Keratinocyte (primary cell): ENCODE measurements at regions not wholly inside any gene's neighbourhood (a gene's known extent, or its start where the extent isn't known, plus 50 kb on each side); places are given as distances from the start of the nearest gene placed in this dataset.
"Not testable (repeated sequence)": the region's sequence is repeated elsewhere in the genome, so short reads cannot be mapped to it uniquely, and the experiment has no call there.

Source experiments
- DNase-seq: peaks from one replicate; pipeline ENCODE4 v3.0.0-alpha.2; 2011; ENCODE audit warnings: low read depth, missing footprints, low spot score
- FAIRE-seq: peaks from 2 replicates; lab custom pipeline; 2011; peaks lifted over from hg19 to GRCh38; lab: Jason Lieb, UNC
- H2AFZ ChIP-seq: 2 replicates; pipeline ENCODE4 v1.6.0; 2012; ENCODE audit warnings: low read length, control low read depth, inconsistent platforms; ENCODE audit not compliant: control insufficient read depth
- H3K27ac ChIP-seq: 2 replicates; pipeline ENCODE4 v1.5.1; 2011; ENCODE audit warnings: low read length; ENCODE audit not compliant: control insufficient read depth, insufficient read depth
- H3K27me3 ChIP-seq: 3 replicates; pipeline ENCODE4 v1.6.0; 2011; ENCODE audit warnings: low read length; ENCODE audit not compliant: control insufficient read depth, insufficient read depth; ENCODE audit errors: extremely low read depth
- H3K36me3 ChIP-seq, 2 experiments: 2 replicates in 1 of 2; 3 replicates in 1 of 2; pipeline ENCODE4 v1.5.1; 2011; ENCODE audit warnings: low read length in 2 of 2, mild to moderate bottlenecking in 1 of 2; ENCODE audit not compliant: control insufficient read depth in 2 of 2, insufficient read depth in 2 of 2; ENCODE audit errors: extremely low read depth in 1 of 2
- H3K4me1 ChIP-seq: 3 replicates; pipeline ENCODE4 v1.5.1; 2011; ENCODE audit warnings: low read length; ENCODE audit not compliant: control insufficient read depth, insufficient read depth; ENCODE audit errors: extremely low read depth
- H3K4me2 ChIP-seq: 3 replicates; pipeline ENCODE4 v1.6.0; 2011; ENCODE audit warnings: low read depth, low read length; ENCODE audit not compliant: control insufficient read depth, insufficient read depth; ENCODE audit errors: extremely low read depth
- H3K4me3 ChIP-seq, 3 experiments: fragments of 200-600 bp in 1 of 3; sonication (generic) in 1 of 3; 2 replicates in 2 of 3; 3 replicates in 1 of 3; pipeline ENCODE4 v1.5.1; 2011 to 2016; ENCODE audit warnings: low read length in 3 of 3, mild to moderate bottlenecking in 3 of 3, control low read depth in 2 of 3, inconsistent platforms in 1 of 3, low read depth in 1 of 3, mixed read lengths in 1 of 3, mixed run types in 1 of 3, moderate library complexity in 1 of 3; ENCODE audit not compliant: control insufficient read depth in 2 of 3, insufficient read depth in 2 of 3; ENCODE audit errors: extremely low read depth in 1 of 3
- H3K79me2 ChIP-seq: 2 replicates; pipeline ENCODE4 v1.6.0; 2012; ENCODE audit warnings: low read length; ENCODE audit not compliant: control insufficient read depth, insufficient read depth
- H3K9ac ChIP-seq: 3 replicates; pipeline ENCODE4 v1.6.0; 2011; ENCODE audit warnings: low read length; ENCODE audit not compliant: control insufficient read depth, insufficient read depth; ENCODE audit errors: extremely low read depth
- H3K9me1 ChIP-seq: 3 replicates; pipeline ENCODE4 v1.6.0; 2011; ENCODE audit warnings: low read length; ENCODE audit not compliant: control insufficient read depth, insufficient read depth; ENCODE audit errors: extremely low read depth
- H3K9me3 ChIP-seq: 2 replicates; pipeline ENCODE4 v1.5.1; 2012; ENCODE audit warnings: low read depth, low read length; ENCODE audit not compliant: control insufficient read depth
- H4K20me1 ChIP-seq: 3 replicates; pipeline ENCODE4 v1.6.0; 2011; ENCODE audit warnings: low read length; ENCODE audit not compliant: control insufficient read depth, insufficient read depth; ENCODE audit errors: extremely low read depth
- CTCF ChIP-seq, 3 experiments: IDR thresholded peaks in 1 of 3; conservative IDR thresholded peaks in 1 of 3; optimal IDR thresholded peaks in 1 of 3; 2 replicates in 2 of 3; 3 replicates in 1 of 3; pipeline versions ENCODE3 to v1.5.1; 2011; ENCODE audit warnings: low read length in 3 of 3, mild to moderate bottlenecking in 3 of 3, moderate library complexity in 2 of 3, control low read depth in 1 of 3, inconsistent platforms in 1 of 3; ENCODE audit not compliant: insufficient read depth in 2 of 3; ENCODE audit errors: extremely low read depth in 1 of 3
- EZH2 ChIP-seq: IDR thresholded peaks from one replicate; pipeline ENCODE4 v1.6.1; 2012; ENCODE audit warnings: inconsistent platforms, mild to moderate bottlenecking, low read length, moderate library complexity
- dilution Hi-C: fragments of 300-500 bp; cut with MboI; formaldehyde crosslinking; loops from one replicate; pipeline ENCODE4 v1.7.0; 2020; ENCODE audit warnings: low sequenced_read_pairs; ENCODE audit not compliant: extremely low pct_ligation_motif_present

GRCh38 chr3:36178018-36178417 lies 202.3 kb upstream of the STAC start:
- no peak overlapping the region for H3K9ac ChIP-seq
- H3K79me2 ChIP-seq, result no peaks in the 10 kb centered on the region
- DNase-seq (no peak), FAIRE-seq (no peak)
- no peak overlapping the region for H3K4me2 ChIP-seq
- no peaks in the 10 kb centered on the region for H3K4me1 ChIP-seq
- TF ChIP-seq CTCF (optimal IDR thresholded peaks at IDR 0.05 in 1 of 3, IDR thresholded peaks at IDR 0.05 in 1 of 3, conservative IDR thresholded peaks at IDR 0.05 in 1 of 3; ENCODE audit: extremely low read depth in 1 of 3, insufficient read depth in 2 of 3, low read length in 3 of 3) (no peak), EZH2 (no peak)
- no peak overlapping the region for H3K27ac ChIP-seq
- H3K4me3 ChIP-seq, result no peak overlapping the region
- no peaks in the 10 kb centered on the region for H3K9me1 ChIP-seq
- H3K27me3 ChIP-seq, result no peaks in the 10 kb centered on the region
- H2AFZ ChIP-seq, result no peak overlapping the region
- dilution Hi-C loops, result no loop called here
- H3K36me3 ChIP-seq, result no peaks in the 10 kb centered on the region
- no peaks in the 10 kb centered on the region for H3K9me3 ChIP-seq
- no peaks in the 10 kb centered on the region for H4K20me1 ChIP-seq

DNA sequence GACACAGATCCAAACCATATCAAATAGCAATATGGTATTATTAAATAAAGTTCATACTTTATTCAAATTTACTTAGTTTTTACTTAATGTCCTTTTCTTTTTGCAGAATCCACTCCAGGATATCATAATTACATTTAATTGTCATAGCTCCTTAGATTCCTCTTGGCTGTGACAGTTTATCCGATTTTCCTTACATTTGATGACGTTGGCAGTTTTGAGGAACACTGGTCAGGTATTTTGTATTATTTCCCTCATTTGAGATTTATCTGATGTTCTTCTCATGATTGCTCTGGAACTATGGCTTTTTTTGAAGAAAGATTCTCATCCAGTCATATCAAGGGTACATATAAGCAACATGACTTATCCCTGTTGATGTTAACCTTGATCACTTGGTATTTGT lies 198.3 kb upstream of the STAC start:
- Histone ChIP-seq H3K27me3 (no peaks in the 10 kb centered on the region), H3K9ac (no peak overlapping the region), H3K4me3 (no peak overlapping the region), H3K4me2 (no peak overlapping the region), H3K27ac (no peak overlapping the region), H3K9me3 (no peaks in the 10 kb centered on the region), H2AFZ (no peak overlapping the region), H3K9me1 (no peaks in the 10 kb centered on the region), H3K4me1 (no peaks in the 10 kb centered on the region), H3K79me2 (no peaks in the 10 kb centered on the region), H4K20me1 (no peaks in the 10 kb centered on the region), H3K36me3 (no peaks in the 10 kb centered on the region)
- TF ChIP-seq CTCF (optimal IDR thresholded peaks at IDR 0.05 in 1 of 3, IDR thresholded peaks at IDR 0.05 in 1 of 3, conservative IDR thresholded peaks at IDR 0.05 in 1 of 3; ENCODE audit: extremely low read depth in 1 of 3, insufficient read depth in 2 of 3, low read length in 3 of 3) (no peak), EZH2 (no peak)
- DNase-seq (no peak), FAIRE-seq (no peak)
- dilution Hi-C loops, result no loop called here

DNA sequence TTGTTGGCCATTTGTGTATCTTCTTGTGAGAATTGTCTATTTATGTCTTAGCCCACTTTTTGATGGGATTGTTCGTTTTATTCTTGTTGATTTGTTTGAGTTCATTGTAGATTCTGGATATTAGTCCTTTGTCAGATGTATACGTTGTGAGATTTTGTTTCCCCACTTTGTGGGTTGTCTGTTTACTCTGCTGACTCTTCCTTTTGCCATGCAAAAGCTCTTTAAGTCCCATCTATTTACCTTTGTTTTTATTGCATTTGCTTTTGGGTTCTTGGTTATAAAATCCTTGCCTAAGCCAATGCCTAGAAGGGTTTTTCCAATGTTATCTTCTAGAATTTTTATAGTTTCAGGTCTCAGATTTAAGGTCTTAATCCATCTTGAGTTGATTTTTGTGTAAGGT lies 193.1 kb upstream of the STAC start:
- H3K27me3 ChIP-seq, H3K9ac ChIP-seq, H3K79me2 ChIP-seq, H3K27ac ChIP-seq, H3K9me1 ChIP-seq, FAIRE-seq, DNase-seq, H3K4me3 ChIP-seq, H4K20me1 ChIP-seq, H3K4me2 ChIP-seq, H2AFZ ChIP-seq, dilution Hi-C loops, H3K9me3 ChIP-seq, H3K36me3 ChIP-seq, H3K4me1 ChIP-seq: not testable (repeated sequence)
